ENCODE measurements at regions not wholly inside any gene's neighbourhood (a gene's known extent, or its start where the extent isn't known, plus 50 kb on each side); places are given as distances from the start of the nearest gene placed in this dataset.

DNA sequence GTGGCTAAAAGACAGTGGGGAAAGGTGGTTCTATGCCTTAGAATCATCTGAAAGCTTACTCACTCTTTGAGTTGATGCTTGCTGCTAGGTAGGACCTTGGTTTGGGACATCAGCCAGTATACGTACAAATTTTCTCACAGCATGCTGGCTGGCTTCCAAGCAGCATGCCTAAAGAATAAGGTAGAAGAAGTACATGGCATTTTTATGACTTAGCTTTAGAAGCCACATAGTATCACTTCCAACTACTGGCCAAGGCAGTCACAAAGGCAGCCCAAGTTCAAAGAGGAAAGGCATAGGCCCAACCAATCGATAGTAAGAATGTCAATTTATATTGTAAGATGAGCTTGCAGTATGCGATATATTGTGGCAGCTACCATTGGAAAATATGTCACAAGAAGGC is 284.2 kb upstream of the CAND1 start:
- H3K4me1 ChIP-seq, result no peaks in the 10 kb centered on the region
- H3K9me3 ChIP-seq, result no peaks in the 10 kb centered on the region
- no peak overlapping the region for H3K27ac ChIP-seq
- TF ChIP-seq, protein P1, sequence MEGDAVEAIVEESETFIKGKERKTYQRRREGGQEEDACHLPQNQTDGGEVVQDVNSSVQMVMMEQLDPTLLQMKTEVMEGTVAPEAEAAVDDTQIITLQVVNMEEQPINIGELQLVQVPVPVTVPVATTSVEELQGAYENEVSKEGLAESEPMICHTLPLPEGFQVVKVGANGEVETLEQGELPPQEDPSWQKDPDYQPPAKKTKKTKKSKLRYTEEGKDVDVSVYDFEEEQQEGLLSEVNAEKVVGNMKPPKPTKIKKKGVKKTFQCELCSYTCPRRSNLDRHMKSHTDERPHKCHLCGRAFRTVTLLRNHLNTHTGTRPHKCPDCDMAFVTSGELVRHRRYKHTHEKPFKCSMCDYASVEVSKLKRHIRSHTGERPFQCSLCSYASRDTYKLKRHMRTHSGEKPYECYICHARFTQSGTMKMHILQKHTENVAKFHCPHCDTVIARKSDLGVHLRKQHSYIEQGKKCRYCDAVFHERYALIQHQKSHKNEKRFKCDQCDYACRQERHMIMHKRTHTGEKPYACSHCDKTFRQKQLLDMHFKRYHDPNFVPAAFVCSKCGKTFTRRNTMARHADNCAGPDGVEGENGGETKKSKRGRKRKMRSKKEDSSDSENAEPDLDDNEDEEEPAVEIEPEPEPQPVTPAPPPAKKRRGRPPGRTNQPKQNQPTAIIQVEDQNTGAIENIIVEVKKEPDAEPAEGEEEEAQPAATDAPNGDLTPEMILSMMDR (IDR thresholded peaks at IDR 0.05), result no peak
- TF ChIP-seq EP300 (IDR thresholded peaks at IDR 0.05), result no peak
- TF ChIP-seq POLR2A (IDR thresholded peaks at IDR 0.05), result no peak
- no peak for DNase-seq (ENCODE audit: low spot score in 2 of 2)
- H3K4me3 ChIP-seq, result no peak overlapping the region
- H3K27me3 ChIP-seq, result no peaks in the 10 kb centered on the region
- WGBS, 2 donors, result 69 to 76% methylated on average over 3 of the region's 3 CpGs
- H3K36me3 ChIP-seq, result no peaks in the 10 kb centered on the region

DNA sequence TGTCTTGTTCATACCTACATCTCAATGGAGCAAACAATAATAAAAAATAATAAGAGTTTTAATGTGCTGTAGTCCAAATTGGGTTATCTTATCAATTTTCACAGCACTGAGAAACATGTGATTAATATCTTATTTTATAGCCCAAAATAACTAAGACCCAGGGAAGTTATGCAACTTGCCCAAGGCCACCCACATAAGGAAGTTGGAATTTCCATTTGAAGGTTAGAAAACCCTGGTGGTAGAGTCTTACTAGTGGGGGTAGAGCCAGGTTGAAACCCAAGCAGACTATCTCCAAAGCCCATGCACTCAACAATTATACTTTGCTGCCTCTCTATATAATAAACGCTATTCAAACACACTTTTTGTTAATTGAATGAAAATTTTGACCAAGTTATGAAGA is 270.0 kb upstream of the CAND1 start:
- Histone ChIP-seq H3K4me3 (no peak overlapping the region), H3K9me3 (peaks cover 0 to 3% (median 0%) of the 10 kb centered on the region in 4 donors), H3K27ac (no peak overlapping the region), H3K36me3 (no peaks in the 10 kb centered on the region), H3K27me3 (no peaks in the 10 kb centered on the region), H3K4me1 (no peaks in the 10 kb centered on the region)
- DNase-seq (ENCODE audit: low spot score in 2 of 2), result no peak
- 80 to 91% methylated on average over 1 of the region's 1 CpG for WGBS, 2 donors
- TF ChIP-seq POLR2A (IDR thresholded peaks at IDR 0.05) (no peak), EP300 (IDR thresholded peaks at IDR 0.05) (no peak)
- TF ChIP-seq, protein P1 (IDR thresholded peaks at IDR 0.05), result no peak

DNA sequence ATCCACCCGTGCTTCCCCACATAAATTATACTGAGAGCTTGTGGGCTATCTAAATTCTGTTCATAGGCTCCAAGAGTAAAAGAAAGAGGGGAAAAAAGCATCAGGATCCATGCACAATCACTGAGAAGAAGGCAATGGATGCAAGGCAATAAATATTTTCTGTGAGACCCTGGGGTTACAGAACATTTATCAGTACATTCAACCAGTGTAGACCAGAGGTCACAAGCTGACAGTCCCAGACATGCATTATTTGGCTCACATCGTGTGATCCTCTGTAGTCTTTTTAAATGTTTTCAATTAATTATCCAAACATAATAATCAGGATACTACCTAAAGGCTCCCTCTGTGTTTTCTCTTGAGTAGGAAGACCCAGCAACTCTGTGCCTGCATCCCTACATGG is 267.9 kb upstream of the CAND1 start:
- peaks cover 0 to 3% (median 0%) of the 10 kb centered on the region in 4 donors for H3K9me3 ChIP-seq
- H3K27ac ChIP-seq, result no peak overlapping the region

DNA sequence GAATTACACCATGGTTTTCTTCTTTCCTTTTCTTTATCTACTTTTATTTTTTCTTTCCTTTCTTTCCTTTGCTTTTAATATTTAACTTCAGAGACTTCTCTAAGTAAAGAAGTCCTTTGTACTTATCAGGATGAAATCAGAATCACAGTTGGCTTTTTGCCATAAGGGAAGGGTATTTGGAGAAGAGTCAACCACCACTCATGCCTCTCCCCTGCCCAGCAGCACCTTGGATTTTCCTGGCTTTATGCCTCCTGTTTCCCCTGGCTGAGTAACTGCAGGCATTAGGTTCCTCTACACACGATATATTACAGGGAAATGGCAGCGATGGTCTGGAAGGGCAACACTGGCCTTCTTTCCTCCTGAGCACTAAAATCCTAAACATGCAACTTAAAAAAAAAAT is 266.4 kb upstream of the CAND1 start:
- no peaks in the 10 kb centered on the region for H3K4me1 ChIP-seq
- H3K27ac ChIP-seq, result no peak overlapping the region
- no peaks in the 10 kb centered on the region for H3K27me3 ChIP-seq
- no peak for TF ChIP-seq POLR2A (IDR thresholded peaks at IDR 0.05)
- TF ChIP-seq, protein P1 (IDR thresholded peaks at IDR 0.05), result no peak
- no peak for TF ChIP-seq EP300 (IDR thresholded peaks at IDR 0.05)
- H3K4me3 ChIP-seq, result no peak overlapping the region
- WGBS, 2 donors, result 70 to 76% methylated on average over 2 of the region's 2 CpGs
- no peaks in the 10 kb centered on the region for H3K9me3 ChIP-seq
- no peaks in the 10 kb centered on the region for H3K36me3 ChIP-seq
- no peak for DNase-seq (ENCODE audit: low spot score in 2 of 2)

More for the DNA sequence above, 267.9 kb upstream of the CAND1 start:
- no peaks in the 10 kb centered on the region for H3K4me1 ChIP-seq
- 36 to 44% methylated on average over 2 of the region's 2 CpGs for WGBS, 2 donors
- TF ChIP-seq EP300 (IDR thresholded peaks at IDR 0.05) (no peak), POLR2A (IDR thresholded peaks at IDR 0.05) (no peak)
- TF ChIP-seq, protein P1 (IDR thresholded peaks at IDR 0.05), result no peak
- H3K4me3 ChIP-seq, result no peak overlapping the region
- DNase-seq (ENCODE audit: low spot score in 2 of 2), result no peak
- H3K36me3 ChIP-seq, result no peaks in the 10 kb centered on the region
- H3K27me3 ChIP-seq, result no peaks in the 10 kb centered on the region

DNA sequence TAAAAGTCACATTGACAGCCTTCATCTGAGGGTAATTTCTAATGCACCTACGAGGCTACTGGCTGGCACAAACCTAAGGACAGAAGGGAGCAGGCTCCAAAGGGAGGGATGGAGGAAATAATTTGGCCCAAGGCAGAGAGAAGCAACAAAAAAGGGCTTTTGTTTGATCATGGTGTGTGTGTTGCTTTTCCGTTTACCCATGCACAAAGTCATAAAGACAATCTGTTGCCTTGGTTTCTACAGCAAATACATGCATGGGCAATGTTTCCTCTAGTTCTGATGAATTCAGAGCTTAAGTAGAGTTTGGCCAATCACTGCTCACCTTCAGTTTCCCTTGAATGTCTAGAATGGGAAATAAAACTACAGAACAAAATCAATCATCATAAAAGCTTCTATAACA is 262.5 kb upstream of the CAND1 start:
- no peaks in the 10 kb centered on the region for H3K36me3 ChIP-seq
- no peak overlapping the region for H3K4me3 ChIP-seq
- H3K27ac ChIP-seq, result no peak overlapping the region
- 38 to 43% methylated on average over 2 of the region's 2 CpGs for WGBS, 2 donors
- no peak for DNase-seq (ENCODE audit: low spot score in 2 of 2)
- H3K4me1 ChIP-seq, result no peaks in the 10 kb centered on the region
- no peaks in the 10 kb centered on the region for H3K9me3 ChIP-seq
- H3K27me3 ChIP-seq, result no peaks in the 10 kb centered on the region
- TF ChIP-seq EP300 (IDR thresholded peaks at IDR 0.05), result no peak
- TF ChIP-seq, protein P1 (IDR thresholded peaks at IDR 0.05), result no peak
- TF ChIP-seq POLR2A (IDR thresholded peaks at IDR 0.05), result no peak

Data from tibial nerve (tissue), 4 donors.